Right lobe of liver (tissue), 4 donors: ENCODE measurements at regions not wholly inside any gene's neighbourhood (a gene's known extent, or its start where the extent isn't known, plus 50 kb on each side); places are given as distances from the start of the nearest gene placed in this dataset.

ENCODE experiments used
- CTCF ChIP-seq, 4 donors: fragments of 200-600 bp in 3 of 4; fragments of 450-650 bp in 1 of 4; IDR thresholded peaks; one replicate each; pipeline versions ENCODE4 v1.5.1 to v1.8.0; 2016 to 2022; ENCODE audit warnings: antibody characterized with exemption in 4 of 4, mild to moderate bottlenecking in 2 of 4
- POLR2A ChIP-seq: fragments of 450-650 bp; IDR thresholded peaks from one replicate; pipeline ENCODE4 v1.6.1; 2017; ENCODE audit warnings: antibody characterized with exemption, mild to moderate bottlenecking
- donor health status: DM: no; HTN: no; CAD: no.
- donor health status: DM: no; HTN: no; CAD: no.
- donor health status: DM: no; HTN: yes; CAD: no.

- TF ChIP-seq CTCF (IDR thresholded peaks at IDR 0.05) (no peak), POLR2A (no peak)
Observed at GRCh38 chr11:127411283-127411682, 410.7 kb upstream of the KIRREL3 start.
